ENCODE measurements at regions not wholly inside any gene's neighbourhood (a gene's known extent, or its start where the extent isn't known, plus 50 kb on each side); places are given as distances from the start of the nearest gene placed in this dataset.

DNA sequence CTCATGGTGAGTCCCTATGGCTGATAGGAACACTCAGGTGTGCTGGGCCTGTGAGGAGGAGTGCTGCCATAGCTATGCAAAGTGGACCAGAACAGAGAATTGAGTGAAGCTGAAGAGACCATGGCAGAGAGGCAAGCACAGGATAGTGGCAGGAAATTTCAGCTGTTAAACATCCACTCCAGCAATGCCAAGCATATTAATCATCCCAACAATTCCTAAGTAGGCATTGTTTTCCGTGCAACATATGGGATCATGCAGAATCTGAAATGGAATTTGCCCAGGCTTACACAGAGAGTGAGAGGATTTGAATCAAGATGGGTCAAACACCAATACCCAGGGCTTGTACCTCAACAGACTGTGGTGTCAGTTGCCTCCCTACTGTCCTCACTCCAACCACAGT lies 582.6 kb upstream of the UBE2E2 start:
- H3K36me3 Mint-ChIP-seq (ENCODE audit: low read depth) = no peaks in the 10 kb centered on the region
- DNase-seq (no peak), ATAC-seq (no peak)
- no peaks in the 10 kb centered on the region for H3K27me3 Mint-ChIP-seq
- no peak overlapping the region for H3K27ac Mint-ChIP-seq
- H3K4me3 Mint-ChIP-seq = no peak overlapping the region
- no peaks in the 10 kb centered on the region for H3K4me1 Mint-ChIP-seq
- H3K9me3 ChIP-seq (ENCODE audit: control insufficient read depth, low read length, poor library complexity, severe bottlenecking) = no peaks in the 10 kb centered on the region

DNA sequence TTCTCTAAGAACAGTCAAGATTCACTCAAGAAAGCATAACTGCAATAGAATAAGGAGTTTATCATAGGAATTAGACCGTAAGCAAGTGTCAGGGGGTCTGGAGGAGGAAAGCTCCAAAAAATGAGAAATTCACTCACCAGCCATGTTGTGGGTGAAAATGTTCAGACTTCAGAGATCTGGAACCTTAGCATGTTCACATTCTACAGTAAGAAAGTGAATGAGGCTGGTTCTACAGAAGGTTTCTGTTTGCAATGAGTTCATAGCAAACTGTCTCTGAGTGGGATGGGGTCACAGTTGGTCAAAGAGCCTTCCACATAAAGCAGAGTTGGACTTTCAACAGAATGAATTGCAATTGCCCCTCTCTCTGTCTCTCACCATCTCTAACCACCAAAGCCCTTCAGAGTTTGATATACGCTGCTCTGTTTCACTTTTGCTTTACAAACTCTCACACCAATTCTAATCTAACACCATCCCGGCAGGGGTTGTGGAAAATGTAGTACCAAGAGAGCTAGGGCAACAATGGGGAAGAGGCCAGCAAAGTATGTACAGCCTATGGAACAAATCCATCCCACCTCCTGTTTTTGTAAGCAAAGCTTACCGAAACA lies 581.8 kb upstream of the UBE2E2 start:
- H3K4me1 Mint-ChIP-seq = no peaks in the 10 kb centered on the region
- H3K27me3 Mint-ChIP-seq = no peaks in the 10 kb centered on the region
- ATAC-seq (no peak), DNase-seq (no peak)
- no peaks in the 10 kb centered on the region for H3K9me3 ChIP-seq (ENCODE audit: control insufficient read depth, low read length, poor library complexity, severe bottlenecking)
- H3K4me3 Mint-ChIP-seq = no peak overlapping the region
- H3K36me3 Mint-ChIP-seq (ENCODE audit: low read depth) = no peaks in the 10 kb centered on the region
- H3K27ac Mint-ChIP-seq = no peak overlapping the region

DNA sequence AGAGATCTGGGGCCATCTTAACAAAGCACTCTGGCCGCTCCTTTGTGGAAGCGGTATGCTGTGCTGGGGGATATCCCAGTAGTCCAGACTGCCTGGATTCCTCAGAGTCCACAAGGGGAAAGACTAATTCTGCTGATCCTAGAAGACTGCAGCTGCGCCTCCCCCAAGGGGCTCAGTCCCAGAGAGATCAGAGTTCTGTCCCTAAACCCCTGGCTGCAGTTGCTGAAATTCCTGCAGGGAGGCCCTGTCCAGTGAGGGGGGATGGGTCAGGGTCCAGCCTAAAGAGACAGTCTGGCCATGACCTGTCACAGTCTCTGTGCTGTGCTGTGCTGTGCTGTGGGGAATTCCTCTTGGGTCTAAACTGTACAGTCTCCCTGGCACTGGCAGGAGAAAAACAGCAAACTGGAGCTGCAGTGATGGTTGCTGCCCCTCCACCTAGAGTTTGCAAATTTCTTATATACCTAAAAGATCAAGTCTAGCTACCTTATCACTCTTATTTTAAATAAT lies 575.1 kb upstream of the UBE2E2 start:
- Mint-ChIP-seq H3K4me1 (no peaks in the 10 kb centered on the region), H3K27me3 (no peaks in the 10 kb centered on the region), H3K27ac (no peak overlapping the region), H3K36me3 (ENCODE audit: low read depth) (no peaks in the 10 kb centered on the region), H3K4me3 (no peak overlapping the region)
- ATAC-seq (no peak), DNase-seq (no peak)
- H3K9me3 ChIP-seq (ENCODE audit: control insufficient read depth, low read length, poor library complexity, severe bottlenecking) = no peaks in the 10 kb centered on the region

DNA sequence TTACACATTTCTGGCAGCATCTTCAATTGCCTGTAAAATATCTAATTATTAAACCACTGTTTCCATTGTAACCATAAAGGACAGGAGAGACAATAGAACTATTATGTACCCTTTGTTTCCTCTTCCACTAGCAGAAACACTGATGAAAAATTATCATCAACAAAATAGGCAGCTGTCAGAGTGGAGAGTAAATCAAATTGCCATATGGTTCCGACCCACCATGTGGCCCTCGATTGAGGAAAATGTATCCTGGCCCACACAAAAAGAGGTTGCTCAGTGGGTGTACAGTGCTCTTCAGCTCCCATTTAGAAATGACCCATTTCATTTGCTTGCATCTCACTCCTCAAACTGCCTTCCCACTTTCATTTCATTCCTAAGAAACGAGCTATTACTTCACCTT lies 570.6 kb upstream of the UBE2E2 start:
- Mint-ChIP-seq H3K27me3 (no peaks in the 10 kb centered on the region), H3K4me1 (no peaks in the 10 kb centered on the region), H3K27ac (no peak overlapping the region), H3K36me3 (ENCODE audit: low read depth) (no peaks in the 10 kb centered on the region), H3K4me3 (no peak overlapping the region)
- no peak for DNase-seq
- ATAC-seq = no peak
- H3K9me3 ChIP-seq (ENCODE audit: control insufficient read depth, low read length, poor library complexity, severe bottlenecking) = no peaks in the 10 kb centered on the region

DNA sequence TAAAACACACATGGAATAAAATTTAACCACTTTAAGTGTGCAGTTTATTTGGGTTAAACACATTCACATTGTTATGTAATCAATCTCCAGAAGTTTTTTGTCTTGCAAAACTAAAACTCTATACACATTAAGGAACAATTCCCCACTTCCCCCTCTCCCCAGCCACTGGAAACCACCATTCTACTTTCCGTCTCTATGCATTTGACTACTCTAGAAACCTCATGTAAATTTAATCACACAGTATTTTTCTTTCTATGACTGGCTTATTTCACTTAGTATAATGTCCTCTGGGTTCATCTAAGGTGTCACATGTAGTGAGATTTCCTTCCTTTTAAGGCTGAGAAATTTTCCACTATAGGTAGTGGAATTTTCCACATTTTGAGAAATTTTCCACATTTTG lies 568.7 kb upstream of the UBE2E2 start:
- DNase-seq (no peak), ATAC-seq (no peak)
- H3K4me3 Mint-ChIP-seq = no peak overlapping the region
- no peak overlapping the region for H3K27ac Mint-ChIP-seq
- H3K27me3 Mint-ChIP-seq = no peaks in the 10 kb centered on the region
- H3K36me3 Mint-ChIP-seq (ENCODE audit: low read depth) = no peaks in the 10 kb centered on the region
- no peaks in the 10 kb centered on the region for H3K9me3 ChIP-seq (ENCODE audit: control insufficient read depth, low read length, poor library complexity, severe bottlenecking)
- H3K4me1 Mint-ChIP-seq = no peaks in the 10 kb centered on the region

DNA sequence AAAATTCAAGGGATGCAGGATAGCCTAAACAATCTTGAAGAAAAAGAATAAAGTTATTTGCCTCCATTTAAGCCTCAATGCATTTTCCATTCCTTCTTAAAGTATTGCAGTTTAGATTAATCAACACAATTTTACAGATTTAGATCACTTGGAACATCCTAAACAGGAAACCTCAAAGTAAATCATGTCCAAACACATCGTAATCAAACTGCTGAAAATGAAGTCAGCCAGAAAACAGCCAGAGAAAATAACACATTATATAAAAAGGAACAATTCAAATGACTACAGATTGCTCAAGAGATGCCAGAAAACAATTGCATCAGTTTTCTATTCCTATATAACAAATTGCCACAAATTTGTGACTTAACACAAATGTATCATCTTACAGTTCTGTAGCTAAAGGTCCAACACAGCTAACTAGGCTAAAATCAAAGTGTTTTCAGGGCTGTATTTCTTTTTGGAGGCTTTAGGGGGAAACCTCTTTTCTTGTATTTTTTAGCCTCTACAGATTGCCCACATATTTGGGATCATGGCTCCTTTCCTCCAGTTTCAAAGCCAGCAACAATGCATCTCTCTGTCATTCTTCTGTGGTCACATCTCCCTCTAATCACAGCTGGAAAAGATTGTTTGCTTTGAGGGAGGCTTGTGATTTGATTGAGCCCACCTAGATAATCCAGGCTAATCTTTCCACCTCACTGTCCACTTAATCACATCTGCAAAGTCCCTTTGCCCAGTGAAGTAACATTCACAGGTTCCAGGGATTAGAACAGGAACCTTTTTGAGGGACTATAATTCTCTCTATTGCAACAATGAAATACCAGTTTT lies 543.3 kb upstream of the UBE2E2 start:
- Mint-ChIP-seq H3K27me3 (no peaks in the 10 kb centered on the region), H3K27ac (no peak overlapping the region), H3K4me3 (no peak overlapping the region), H3K4me1 (no peaks in the 10 kb centered on the region), H3K36me3 (ENCODE audit: low read depth) (no peaks in the 10 kb centered on the region)
- ATAC-seq = no peak
- DNase-seq = no peak
- peaks cover 2% of the 10 kb centered on the region for H3K9me3 ChIP-seq (ENCODE audit: control insufficient read depth, low read length, poor library complexity, severe bottlenecking)

DNA sequence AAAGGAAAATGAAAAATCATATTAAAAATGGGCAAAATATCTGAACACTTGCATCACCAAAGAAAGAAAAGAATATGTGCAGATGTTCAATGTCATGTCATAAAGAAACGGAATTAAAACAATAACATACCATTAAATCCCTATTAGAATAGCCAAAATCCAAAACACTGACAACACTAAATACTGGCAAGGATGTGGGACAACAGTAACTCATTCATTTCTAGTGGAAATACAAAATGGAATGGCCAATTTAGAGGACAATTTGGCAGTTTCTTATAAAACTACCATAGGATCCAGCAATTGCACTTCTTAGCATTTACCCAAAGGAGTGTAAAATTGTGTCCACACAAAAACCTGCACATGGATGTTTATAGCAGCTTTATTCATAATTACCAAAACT lies 542.5 kb upstream of the UBE2E2 start:
- ATAC-seq (no peak), DNase-seq (no peak)
- no peaks in the 10 kb centered on the region for H3K36me3 Mint-ChIP-seq (ENCODE audit: low read depth)
- H3K4me3 Mint-ChIP-seq = no peak overlapping the region
- peaks cover 2% of the 10 kb centered on the region for H3K9me3 ChIP-seq (ENCODE audit: control insufficient read depth, low read length, poor library complexity, severe bottlenecking)
- H3K4me1 Mint-ChIP-seq = no peaks in the 10 kb centered on the region
- no peak overlapping the region for H3K27ac Mint-ChIP-seq
- H3K27me3 Mint-ChIP-seq = no peaks in the 10 kb centered on the region

DNA sequence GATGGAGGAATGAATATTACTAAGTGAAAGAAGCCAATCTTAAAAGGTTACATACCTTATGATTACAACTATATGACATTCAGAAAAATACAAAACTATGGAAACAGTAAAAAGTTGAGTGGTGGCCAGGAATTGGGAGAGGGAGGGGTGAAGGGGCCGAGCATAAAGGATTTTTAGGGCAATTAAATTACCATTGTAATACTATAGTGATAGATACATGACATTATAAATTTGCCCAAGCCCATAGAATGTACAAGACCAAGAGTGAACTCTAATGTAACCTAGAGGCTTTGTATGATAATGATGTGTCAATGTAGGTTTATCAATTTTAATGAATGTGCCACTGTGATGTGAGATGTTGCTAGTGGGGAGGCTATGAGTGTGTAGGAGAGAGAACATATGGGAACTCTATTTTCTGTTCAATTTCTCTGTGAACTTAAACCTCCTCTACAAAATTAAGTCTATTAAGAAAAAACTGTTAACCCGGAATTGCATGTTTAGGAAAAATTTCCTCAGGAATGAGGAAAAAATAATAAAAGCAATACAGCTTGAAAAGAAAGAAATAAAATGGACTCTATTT lies 541.9 kb upstream of the UBE2E2 start:
- DNase-seq = no peak
- Mint-ChIP-seq H3K4me1 (no peaks in the 10 kb centered on the region), H3K27me3 (no peaks in the 10 kb centered on the region), H3K27ac (no peak overlapping the region), H3K36me3 (ENCODE audit: low read depth) (no peaks in the 10 kb centered on the region), H3K4me3 (no peak overlapping the region)
- peaks cover 2% of the 10 kb centered on the region for H3K9me3 ChIP-seq (ENCODE audit: control insufficient read depth, low read length, poor library complexity, severe bottlenecking)
- ATAC-seq = no peak

DNA sequence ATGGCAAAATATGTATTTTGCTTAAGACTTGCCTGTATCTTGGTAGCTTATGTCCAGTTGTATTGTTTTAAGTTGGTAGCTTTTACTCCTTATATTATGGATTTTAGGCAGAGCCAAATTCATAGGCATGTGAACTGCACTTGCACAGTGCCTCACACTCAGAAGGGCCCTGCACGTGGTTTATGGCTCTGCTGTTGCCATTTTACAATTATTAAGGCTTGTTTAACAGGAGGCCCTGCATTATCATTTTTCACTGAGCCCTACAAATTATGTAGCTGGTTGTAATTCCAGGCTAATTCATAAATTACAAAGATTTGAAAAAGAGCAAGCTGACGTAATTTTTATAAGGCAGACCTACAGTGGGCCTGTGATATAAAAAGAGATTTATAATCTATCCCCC lies 537.6 kb upstream of the UBE2E2 start:
- H3K27me3 Mint-ChIP-seq = no peaks in the 10 kb centered on the region
- ATAC-seq (no peak), DNase-seq (no peak)
- no peak overlapping the region for H3K27ac Mint-ChIP-seq
- H3K36me3 Mint-ChIP-seq (ENCODE audit: low read depth) = no peaks in the 10 kb centered on the region
- H3K4me1 Mint-ChIP-seq = no peaks in the 10 kb centered on the region
- no peak overlapping the region for H3K4me3 Mint-ChIP-seq
- no peaks in the 10 kb centered on the region for H3K9me3 ChIP-seq (ENCODE audit: control insufficient read depth, low read length, poor library complexity, severe bottlenecking)

DNA sequence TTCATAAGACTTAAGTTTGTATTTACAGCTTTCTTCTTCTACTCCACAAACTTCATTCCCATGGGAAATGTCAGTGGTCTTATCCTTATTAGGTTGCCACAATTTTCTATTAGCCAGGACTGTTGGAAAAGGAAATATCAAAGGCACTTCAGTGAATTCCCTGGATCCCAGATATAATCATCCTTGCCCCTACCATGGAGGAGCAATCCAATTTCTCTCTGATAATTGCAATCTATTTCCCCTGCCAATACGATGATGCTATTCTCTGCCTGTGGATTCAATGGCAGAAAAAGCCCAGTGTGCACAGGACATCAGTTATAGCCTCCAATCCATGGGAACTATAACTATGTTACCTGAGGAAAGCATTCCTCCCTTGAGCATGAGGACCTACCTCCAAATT lies 536.4 kb upstream of the UBE2E2 start:
- no peaks in the 10 kb centered on the region for H3K27me3 Mint-ChIP-seq
- H3K36me3 Mint-ChIP-seq (ENCODE audit: low read depth) = no peaks in the 10 kb centered on the region
- no peak overlapping the region for H3K27ac Mint-ChIP-seq
- no peak for DNase-seq
- no peak for ATAC-seq
- no peaks in the 10 kb centered on the region for H3K9me3 ChIP-seq (ENCODE audit: control insufficient read depth, low read length, poor library complexity, severe bottlenecking)
- H3K4me1 Mint-ChIP-seq = no peaks in the 10 kb centered on the region
- no peak overlapping the region for H3K4me3 Mint-ChIP-seq

DNA sequence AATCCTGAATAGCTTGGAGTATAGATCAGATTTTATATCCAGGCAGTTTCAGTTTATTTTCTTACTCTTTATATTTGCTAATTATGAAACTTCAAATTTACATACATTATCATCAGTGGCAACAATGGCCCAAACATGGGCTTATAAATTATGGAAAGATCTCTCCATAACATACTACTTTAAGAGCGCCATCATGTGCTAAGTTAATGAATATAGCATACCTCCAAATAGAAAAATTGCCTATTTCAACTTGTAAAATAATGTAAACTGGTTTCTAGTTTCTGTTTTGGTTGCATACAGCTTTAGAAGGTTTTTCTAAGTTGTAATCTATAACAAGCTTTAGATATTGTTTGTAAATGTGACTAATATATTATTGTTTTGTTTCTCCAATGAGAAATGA lies 531.3 kb upstream of the UBE2E2 start:
- H3K4me1 Mint-ChIP-seq = no peaks in the 10 kb centered on the region
- ATAC-seq (no peak), DNase-seq (no peak)
- H3K4me3 Mint-ChIP-seq = no peak overlapping the region
- no peaks in the 10 kb centered on the region for H3K9me3 ChIP-seq (ENCODE audit: control insufficient read depth, low read length, poor library complexity, severe bottlenecking)
- no peaks in the 10 kb centered on the region for H3K36me3 Mint-ChIP-seq (ENCODE audit: low read depth)
- no peaks in the 10 kb centered on the region for H3K27me3 Mint-ChIP-seq
- no peak overlapping the region for H3K27ac Mint-ChIP-seq

DNA sequence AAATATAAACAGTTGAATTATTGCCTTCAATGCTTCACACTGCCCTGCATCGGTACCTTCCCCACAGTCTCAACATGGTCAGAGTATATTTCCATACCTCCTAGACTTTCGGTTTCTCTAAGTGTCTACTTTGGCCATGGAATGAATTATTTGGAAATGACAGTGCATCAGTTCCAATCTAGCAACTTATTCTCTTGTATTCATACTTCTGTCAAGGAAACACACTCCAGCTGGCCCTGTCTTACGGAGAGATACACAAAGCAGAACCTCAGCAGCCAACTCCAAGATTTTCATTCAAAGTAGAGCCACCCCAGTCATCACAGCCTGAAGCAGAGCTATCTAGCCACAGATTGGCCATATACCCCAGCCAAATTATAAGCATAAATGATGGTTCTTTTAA lies 518.4 kb upstream of the UBE2E2 start:
- DNase-seq (no peak), ATAC-seq (no peak)
- no peaks in the 10 kb centered on the region for H3K9me3 ChIP-seq (ENCODE audit: control insufficient read depth, low read length, poor library complexity, severe bottlenecking)
- Mint-ChIP-seq H3K36me3 (ENCODE audit: low read depth) (no peaks in the 10 kb centered on the region), H3K27ac (no peak overlapping the region), H3K27me3 (no peaks in the 10 kb centered on the region), H3K4me1 (no peaks in the 10 kb centered on the region), H3K4me3 (no peak overlapping the region)

DNA sequence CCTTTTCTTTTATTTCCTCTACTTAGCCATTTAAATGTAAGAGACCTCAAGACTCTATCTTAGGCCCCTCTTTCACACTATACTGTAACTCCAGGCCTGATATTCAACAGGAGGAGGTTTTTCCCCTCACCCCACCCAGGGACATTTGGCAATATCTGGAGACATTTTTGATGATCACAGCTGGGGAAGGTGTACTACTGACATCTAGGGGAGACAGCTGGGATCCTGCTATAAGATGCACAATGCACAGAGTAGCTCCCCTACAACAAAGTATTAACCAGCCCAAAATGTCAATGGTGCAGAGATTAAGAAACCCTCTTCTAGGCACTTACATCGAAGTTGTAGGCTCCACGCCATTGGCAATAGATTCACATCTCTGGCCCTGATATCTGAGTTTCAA lies 517.5 kb upstream of the UBE2E2 start:
- no peaks in the 10 kb centered on the region for H3K9me3 ChIP-seq (ENCODE audit: control insufficient read depth, low read length, poor library complexity, severe bottlenecking)
- DNase-seq = no peak
- no peaks in the 10 kb centered on the region for H3K36me3 Mint-ChIP-seq (ENCODE audit: low read depth)
- no peak for ATAC-seq
- no peaks in the 10 kb centered on the region for H3K4me1 Mint-ChIP-seq
- H3K27ac Mint-ChIP-seq = no peak overlapping the region
- no peak overlapping the region for H3K4me3 Mint-ChIP-seq
- H3K27me3 Mint-ChIP-seq = no peaks in the 10 kb centered on the region

DNA sequence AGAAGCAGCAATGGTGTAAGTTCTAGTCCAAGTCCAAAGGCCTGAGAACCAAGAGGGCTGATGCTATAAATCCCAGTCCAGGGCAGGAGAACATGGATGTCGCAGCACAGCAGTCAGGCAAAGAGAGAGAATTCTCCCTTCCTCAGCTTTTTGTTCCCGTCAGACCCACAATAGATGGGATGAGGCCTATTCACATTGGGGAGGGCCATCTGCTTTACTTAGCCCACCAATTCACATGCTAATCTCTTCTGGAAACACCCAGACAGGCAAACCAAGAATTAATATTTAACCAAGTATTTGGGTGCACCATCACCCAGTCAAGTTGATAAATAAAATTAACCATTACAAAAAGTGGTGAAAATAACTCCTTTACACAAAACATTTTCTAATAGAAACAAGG lies 511.7 kb upstream of the UBE2E2 start:
- H3K4me1 Mint-ChIP-seq = no peaks in the 10 kb centered on the region
- H3K27ac Mint-ChIP-seq = no peak overlapping the region
- no peaks in the 10 kb centered on the region for H3K9me3 ChIP-seq (ENCODE audit: control insufficient read depth, low read length, poor library complexity, severe bottlenecking)
- no peak overlapping the region for H3K4me3 Mint-ChIP-seq
- H3K27me3 Mint-ChIP-seq = no peaks in the 10 kb centered on the region
- no peaks in the 10 kb centered on the region for H3K36me3 Mint-ChIP-seq (ENCODE audit: low read depth)
- ATAC-seq = no peak
- no peak for DNase-seq

All from T-helper 17 cell (primary cell).